Fibroblast of lung (primary cell): ENCODE measurements at regions not wholly inside any gene's neighbourhood (a gene's known extent, or its start where the extent isn't known, plus 50 kb on each side); places are given as distances from the start of the nearest gene placed in this dataset.

Source experiments
- CTCF ChIP-seq, 2 donors: IDR thresholded peaks in 1 of 2; conservative IDR thresholded peaks in 1 of 2; 1 replicate in 1 of 2; 2 replicates in 1 of 2; pipeline ENCODE4 v1.5.1; 2011 to 2012; ENCODE audit warnings: low read length in 2 of 2, control low read depth in 1 of 2, inconsistent platforms in 1 of 2, low read depth in 1 of 2, mild to moderate bottlenecking in 1 of 2
- EZH2 ChIP-seq: IDR thresholded peaks from 2 replicates; pipeline ENCODE4 v1.5.1; 2012; ENCODE audit warnings: low read length, control low read depth, mild to moderate bottlenecking; ENCODE audit errors: missing control alignments

GRCh38 chr12:81949841-81950308, 190.7 kb upstream of the PPFIA2 start:
- TF ChIP-seq CTCF (conservative IDR thresholded peaks at IDR 0.05 in 1 of 2, IDR thresholded peaks at IDR 0.05 in 1 of 2; ENCODE audit: low read depth in 1 of 2, low read length in 2 of 2) (no peak), EZH2 (no peak)
